PFSK-1 (cell line): ENCODE measurements at regions not wholly inside any gene's neighbourhood (a gene's known extent, or its start where the extent isn't known, plus 50 kb on each side); places are given as distances from the start of the nearest gene placed in this dataset.

Source experiments
- FOXP2 ChIP-seq: optimal IDR thresholded peaks from 2 replicates; pipeline ENCODE3; 2011; ENCODE audit warnings: borderline replicate concordance, control low read depth, inconsistent platforms; ENCODE audit not compliant: insufficient read depth; ENCODE audit errors: extremely low read length, extremely low read depth
- POLR2AphosphoS5 ChIP-seq: IDR thresholded peaks from 2 replicates; pipeline ENCODE4 v1.6.1; 2012; ENCODE audit warnings: low read depth, mild to moderate bottlenecking, control low read depth, low read length, moderate library complexity
- REST ChIP-seq, 2 experiments: IDR thresholded peaks; 2 replicates each; pipeline versions ENCODE4 v1.6.1 to v1.8.0; 2011 to 2012; ENCODE audit warnings: low read depth in 2 of 2, low read length in 2 of 2, control low read depth in 1 of 2, inconsistent platforms in 1 of 2, mild to moderate bottlenecking in 1 of 2, moderate library complexity in 1 of 2; ENCODE audit not compliant: insufficient read depth in 1 of 2
- SIN3A ChIP-seq: IDR thresholded peaks from 2 replicates; pipeline ENCODE4 v1.6.1; 2012; ENCODE audit warnings: mild to moderate bottlenecking, low read length, moderate library complexity, borderline replicate concordance; ENCODE audit not compliant: insufficient read depth
- TAF1 ChIP-seq: IDR thresholded peaks from 2 replicates; pipeline ENCODE4 v1.6.1; 2012; ENCODE audit warnings: low read length, control low read depth, borderline replicate concordance; ENCODE audit not compliant: insufficient read depth

- no peak for TF ChIP-seq POLR2AphosphoS5
- no peak for TF ChIP-seq REST (IDR thresholded peaks at IDR 0.05; ENCODE audit: insufficient read depth in 1 of 2, low read depth in 2 of 2, low read length in 2 of 2)
- no peak for TF ChIP-seq FOXP2
- no peak for TF ChIP-seq TAF1
- TF ChIP-seq SIN3A: no peak
Measured at GRCh38 chr15:39409876-39410530, 170.9 kb upstream of the THBS1 start.

DNA sequence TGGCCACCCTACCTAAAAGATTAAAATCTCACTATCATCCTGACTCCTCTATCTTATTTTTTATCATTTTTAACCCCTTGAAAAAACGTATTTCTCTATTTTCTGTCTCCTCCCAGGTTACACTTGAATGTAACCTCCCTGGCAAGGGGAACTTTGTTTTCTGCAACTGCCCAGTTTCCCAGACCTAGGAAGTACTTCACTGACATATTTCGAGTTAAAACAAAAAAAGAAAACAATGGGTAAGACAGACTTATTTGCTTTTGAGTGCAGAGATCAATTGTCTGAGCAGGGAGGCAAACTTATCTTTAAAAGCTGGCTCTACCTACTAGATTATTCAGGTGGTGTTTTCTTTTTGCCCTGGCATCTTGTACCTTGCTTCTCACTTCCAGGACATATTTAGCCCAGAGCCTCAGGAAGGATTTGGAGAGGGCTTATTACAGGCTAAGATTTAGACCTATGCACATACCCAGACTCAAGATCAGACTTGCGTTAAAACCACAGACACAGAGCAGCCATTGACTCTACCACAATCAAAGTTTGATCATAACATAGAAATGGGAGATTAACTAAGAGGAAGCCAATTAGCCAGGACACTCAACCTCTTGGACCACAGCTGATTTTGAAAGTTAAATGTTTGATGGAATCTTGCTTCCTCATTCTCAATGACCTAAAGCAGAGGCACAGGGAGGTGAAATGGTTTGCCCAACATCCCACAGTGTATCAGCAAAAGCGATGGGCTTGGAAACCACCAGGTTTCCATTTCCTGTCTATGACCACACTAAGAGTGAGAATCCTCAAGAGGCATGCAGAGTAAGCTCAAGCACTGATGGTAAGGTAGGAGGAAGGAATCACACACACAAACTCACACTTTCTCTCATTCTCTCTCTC, 169.5 kb upstream of the THBS1 start:
- TF ChIP-seq FOXP2: no peak
- TF ChIP-seq REST (IDR thresholded peaks at IDR 0.05; ENCODE audit: insufficient read depth in 1 of 2, low read depth in 2 of 2, low read length in 2 of 2): no peak
- TF ChIP-seq TAF1: no peak
- no peak for TF ChIP-seq POLR2AphosphoS5
- TF ChIP-seq SIN3A: no peak

DNA sequence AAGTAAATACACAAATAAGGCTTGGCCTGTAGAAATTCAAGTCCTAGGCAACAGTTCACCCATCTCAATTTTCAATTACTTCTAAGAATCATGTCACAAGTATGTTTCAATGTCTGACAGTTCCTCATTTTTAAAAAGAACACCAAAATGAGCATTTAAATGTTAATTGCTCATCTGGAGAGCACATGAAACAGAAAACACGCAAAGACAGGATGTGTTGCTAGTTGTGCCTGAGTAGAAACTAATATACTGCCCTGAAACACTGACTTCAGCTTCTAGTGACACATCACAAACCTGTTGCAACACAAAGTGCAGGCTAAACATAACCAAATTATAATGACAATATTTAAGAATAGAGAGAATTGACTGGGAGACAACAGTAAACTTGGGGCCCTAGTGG, 167.3 kb upstream of the THBS1 start:
- TF ChIP-seq REST (IDR thresholded peaks at IDR 0.05; ENCODE audit: insufficient read depth in 1 of 2, low read depth in 2 of 2, low read length in 2 of 2) (no peak), FOXP2 (no peak), TAF1 (no peak), POLR2AphosphoS5 (no peak), SIN3A (no peak)

DNA sequence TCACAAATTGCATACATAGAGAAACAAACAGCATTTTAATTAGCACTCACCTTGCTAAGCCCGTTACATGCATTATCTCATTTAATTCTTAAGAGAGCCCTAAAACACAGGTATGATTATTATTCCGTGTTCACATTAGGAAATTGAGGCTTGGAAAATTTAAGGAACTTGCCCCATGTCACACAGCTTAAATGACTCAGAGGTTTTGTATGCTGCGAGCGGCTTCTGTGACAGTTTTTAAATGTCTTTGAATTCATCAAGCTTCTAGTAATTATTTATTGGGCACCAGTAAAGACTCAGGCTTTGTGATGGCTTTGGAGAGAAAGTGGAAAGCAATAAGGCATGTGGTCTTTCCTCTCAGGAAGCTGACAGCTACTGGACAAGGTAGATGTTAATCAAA, 166.7 kb upstream of the THBS1 start:
- TF ChIP-seq POLR2AphosphoS5 (no peak), FOXP2 (no peak), SIN3A (no peak), REST (IDR thresholded peaks at IDR 0.05; ENCODE audit: insufficient read depth in 1 of 2, low read depth in 2 of 2, low read length in 2 of 2) (no peak), TAF1 (no peak)

GRCh38 chr15:39415634-39416033, 165.2 kb upstream of the THBS1 start:
- TF ChIP-seq SIN3A (no peak), TAF1 (no peak), REST (IDR thresholded peaks at IDR 0.05; ENCODE audit: insufficient read depth in 1 of 2, low read depth in 2 of 2, low read length in 2 of 2) (no peak), POLR2AphosphoS5 (no peak), FOXP2 (no peak)
